GM21723 (cell line): ENCODE measurements at regions not wholly inside any gene's neighbourhood (a gene's known extent, or its start where the extent isn't known, plus 50 kb on each side); places are given as distances from the start of the nearest gene placed in this dataset.
"Not testable (repeated sequence)": the region's sequence is repeated elsewhere in the genome, so short reads cannot be mapped to it uniquely, and the experiment has no call there.

Experiments used
- ATAC-seq: cut with Tn5 transposase; IDR thresholded peaks from one replicate; pipeline ENCODE4 v1.9.1; 2021; ENCODE audit warnings: mild to moderate bottlenecking, moderate library complexity; ENCODE audit not compliant: unreplicated experiment

DNA sequence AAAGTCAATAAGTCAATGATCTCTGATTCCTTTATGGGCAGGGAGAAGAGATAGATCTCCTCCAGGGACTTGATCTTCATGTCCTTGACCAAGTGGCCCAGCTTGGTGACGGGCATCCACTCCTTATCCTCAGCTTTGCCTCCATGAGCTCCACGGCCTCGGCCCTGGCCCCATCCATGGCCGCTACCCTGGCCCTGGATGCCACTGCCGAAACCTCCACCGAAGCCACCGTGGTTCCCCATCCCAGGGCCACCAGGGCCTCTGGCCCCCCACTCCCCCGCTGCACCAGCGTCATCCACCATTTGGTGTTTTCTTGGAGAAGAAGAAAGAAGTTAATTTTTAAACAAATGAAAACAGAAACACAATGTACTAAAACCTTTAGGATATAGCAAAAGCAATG lies 518.1 kb downstream of the GRXCR1 start:
- ATAC-seq: no peak

- ATAC-seq: no peak
Measured at GRCh38 chr4:43411226-43411625, 518.7 kb downstream of the GRXCR1 start.

- ATAC-seq: no peak
Measured at GRCh38 chr4:43423276-43423675, 530.8 kb downstream of the GRXCR1 start.

DNA sequence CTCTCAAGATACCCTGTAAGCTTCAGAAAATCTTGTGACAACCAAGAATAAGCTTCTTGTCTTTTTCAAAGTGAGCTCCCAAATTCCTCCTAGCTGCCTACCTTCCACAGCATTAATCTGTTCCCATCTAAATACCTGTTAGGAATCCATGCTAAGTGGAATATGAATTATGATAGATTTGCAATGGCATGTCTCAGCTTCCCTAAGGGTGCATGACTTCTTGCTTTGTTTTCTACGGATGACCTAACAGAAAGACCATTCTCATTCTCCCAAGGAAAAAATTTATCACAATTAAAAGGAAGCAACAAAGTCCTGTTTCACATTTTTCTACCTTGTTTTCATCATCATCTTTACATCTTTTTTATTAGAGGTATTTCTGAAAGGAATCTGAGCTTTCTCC lies 532.7 kb downstream of the GRXCR1 start:
- ATAC-seq: no peak

- ATAC-seq: no peak
Measured at GRCh38 chr4:43435291-43435690, 542.8 kb downstream of the GRXCR1 start.

- ATAC-seq: no peak
Measured at GRCh38 chr4:43452948-43453347, 560.4 kb downstream of the GRXCR1 start.

DNA sequence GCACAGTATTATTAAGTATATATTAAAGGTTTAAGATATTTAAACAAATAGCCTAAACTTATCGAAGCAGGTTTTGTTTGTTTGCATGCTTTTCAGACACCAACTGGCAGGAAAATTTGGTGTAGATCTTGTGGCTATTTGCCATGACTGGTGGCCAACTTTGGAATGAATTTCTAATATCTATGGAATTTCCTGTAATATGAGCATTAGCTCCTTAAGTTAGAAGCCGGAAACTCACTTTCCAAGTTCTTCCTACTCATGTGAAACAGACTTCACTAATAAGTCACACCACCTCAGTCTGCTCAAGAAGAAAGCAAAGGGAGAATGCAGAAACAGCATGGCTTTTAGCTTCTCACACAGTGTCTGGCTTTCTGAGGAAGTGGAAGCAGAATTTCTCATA lies 563.9 kb downstream of the GRXCR1 start:
- ATAC-seq: no peak

DNA sequence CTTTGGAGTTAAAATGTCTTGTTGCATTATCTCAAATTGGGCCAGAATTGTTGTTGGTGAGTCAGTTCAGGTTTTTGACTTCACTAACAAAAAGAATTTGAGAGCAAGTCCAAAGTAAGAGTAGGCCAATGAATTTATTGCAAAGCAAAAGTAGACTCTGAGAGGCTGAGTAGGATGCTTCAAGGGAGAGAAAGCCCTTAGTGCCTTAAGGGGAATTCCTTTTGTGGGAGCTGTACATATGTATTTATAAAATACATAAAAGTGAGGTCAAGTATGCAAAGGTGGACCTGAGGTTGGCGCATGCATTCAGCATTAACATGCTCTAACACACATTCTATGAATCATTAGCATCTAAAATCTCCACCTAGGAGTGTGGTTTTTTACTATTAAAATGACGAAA lies 565.4 kb downstream of the GRXCR1 start:
- no peak for ATAC-seq

- ATAC-seq: no peak
Measured at GRCh38 chr4:43458293-43458692, 565.8 kb downstream of the GRXCR1 start.

DNA sequence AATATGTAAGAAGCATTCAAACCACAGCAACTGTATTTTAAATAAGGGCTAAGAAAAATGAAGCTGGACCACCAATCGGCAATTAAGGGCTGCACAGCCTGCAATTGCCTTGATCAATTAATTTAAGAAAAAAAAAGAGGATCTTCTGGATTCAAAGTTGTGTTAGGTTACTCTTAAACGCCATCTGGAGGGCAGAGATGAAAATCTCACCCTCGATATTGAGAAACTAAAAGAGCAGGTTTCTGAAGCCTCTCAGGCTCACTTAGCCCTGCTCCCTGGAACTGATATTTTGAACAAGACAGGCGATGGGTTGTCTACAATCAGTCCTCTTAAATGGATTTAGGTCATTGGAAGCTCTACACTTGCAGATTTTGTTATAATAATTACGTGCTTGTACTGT lies 579.4 kb downstream of the GRXCR1 start:
- ATAC-seq: no peak

- no peak for ATAC-seq
Measured at GRCh38 chr4:43481526-43481925, 589.0 kb downstream of the GRXCR1 start.

DNA sequence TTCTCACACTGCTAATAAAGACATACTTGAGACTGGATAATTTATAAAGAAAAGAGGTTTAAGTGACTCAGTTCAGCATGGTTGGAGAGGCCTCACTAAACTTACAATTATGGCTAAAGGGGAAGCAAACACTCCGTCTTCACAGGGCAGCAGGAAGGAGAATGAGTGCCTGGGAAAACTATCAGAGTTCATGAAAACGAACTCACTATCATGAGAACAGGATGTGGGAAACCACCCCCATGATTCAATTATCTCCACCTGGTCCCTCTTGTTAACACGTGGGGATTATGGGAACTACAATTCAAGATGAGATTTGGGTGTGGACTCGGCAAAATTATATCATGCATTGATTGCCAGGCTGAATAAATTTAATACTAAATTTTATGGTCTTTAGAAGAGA lies 592.7 kb downstream of the GRXCR1 start:
- no peak for ATAC-seq

GRCh38 chr4:43496188-43496587 lies 603.7 kb downstream of the GRXCR1 start:
- ATAC-seq: peak; percentile 67

DNA sequence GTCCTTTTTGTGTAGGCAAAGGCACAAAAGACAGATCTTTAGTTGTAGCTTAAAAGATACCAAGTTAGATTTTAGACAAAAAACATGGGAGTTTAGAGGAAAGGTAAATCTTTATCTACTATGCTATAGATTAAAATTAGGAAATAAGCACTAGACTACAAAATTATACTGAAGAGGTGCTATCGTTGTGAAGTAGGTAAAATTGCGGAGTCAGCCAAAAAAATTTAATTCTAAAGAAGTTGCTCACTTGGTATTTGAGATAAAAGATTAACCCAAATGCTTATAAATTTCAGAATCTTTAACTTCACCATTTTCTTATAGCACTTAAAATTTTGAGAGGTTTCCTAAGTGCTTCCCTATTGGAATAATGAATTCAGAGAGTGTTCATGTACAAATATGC lies 604.1 kb downstream of the GRXCR1 start:
- no peak for ATAC-seq

GRCh38 chr4:43505823-43506222 lies 613.3 kb downstream of the GRXCR1 start:
- ATAC-seq: not testable (repeated sequence)

- ATAC-seq: no peak
Measured at GRCh38 chr4:43512253-43512652, 619.7 kb downstream of the GRXCR1 start.

DNA sequence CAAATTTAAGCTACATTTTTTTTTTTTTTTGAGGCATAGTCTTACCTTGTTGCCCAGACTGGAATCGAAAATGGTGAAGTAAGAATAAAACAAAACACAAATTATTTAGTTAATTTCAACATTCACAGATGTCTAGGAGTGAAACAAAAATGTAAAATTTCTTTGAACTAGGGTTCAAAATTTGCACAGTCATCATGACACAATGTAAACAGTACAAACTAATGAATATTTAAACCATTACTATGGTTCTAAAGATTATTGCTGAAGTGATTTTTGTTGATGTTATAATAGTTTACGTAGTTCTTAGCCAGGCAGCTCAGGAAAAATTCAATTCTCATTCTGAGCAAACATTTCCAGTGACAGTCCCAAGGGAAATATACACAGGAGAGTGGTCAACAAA lies 633.1 kb downstream of the GRXCR1 start:
- ATAC-seq: no peak

DNA sequence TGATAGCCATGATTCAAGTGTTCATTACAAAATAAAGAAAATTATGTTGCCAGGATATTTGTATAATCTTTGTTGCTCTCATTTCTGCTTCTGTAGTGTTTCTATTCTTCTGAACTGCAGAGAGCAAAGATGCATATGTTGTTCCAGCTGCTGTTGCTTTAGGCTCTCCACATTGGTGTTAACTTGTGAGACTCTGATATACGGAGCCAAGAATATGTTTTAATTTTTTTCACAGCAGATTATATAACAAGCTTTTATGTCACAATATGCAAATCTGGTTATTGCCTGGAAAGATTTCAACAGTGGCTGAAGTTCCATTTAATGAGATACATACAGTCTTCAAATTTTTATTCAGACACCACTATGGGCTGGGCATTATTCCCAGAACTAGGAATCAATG lies 655.0 kb downstream of the GRXCR1 start:
- ATAC-seq: no peak

DNA sequence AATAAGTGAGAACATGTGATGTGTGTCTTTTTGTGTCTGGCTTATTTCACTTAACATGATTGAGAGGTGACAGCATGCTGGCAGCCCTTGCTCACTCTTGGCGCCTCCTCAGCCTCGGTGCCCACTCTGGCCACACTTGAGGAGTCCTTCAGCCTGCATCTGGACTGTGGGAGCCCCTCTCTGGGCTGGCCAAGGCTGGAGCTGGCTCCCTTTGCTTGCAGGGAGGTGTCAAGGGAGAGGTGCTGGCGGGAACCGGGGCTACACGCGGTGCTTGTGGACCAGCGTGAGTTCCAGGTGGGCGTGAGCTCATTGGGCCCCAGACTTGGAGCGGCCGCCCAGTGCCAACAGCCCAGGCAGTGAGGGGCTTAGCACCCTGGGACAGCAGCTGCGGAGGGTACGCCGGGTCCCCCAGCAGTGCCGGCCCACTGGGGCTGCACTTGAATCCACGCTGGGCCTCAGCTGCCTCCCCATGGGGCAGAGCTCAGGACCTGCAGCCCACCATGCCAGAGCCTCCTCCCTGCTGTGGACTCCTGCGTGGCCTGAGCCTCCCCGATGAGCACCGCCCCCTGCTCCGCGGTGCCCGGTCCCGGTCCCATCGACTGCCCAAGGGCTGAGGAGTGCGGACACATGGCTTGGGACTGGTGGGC lies 658.6 kb downstream of the GRXCR1 start:
- no peak for ATAC-seq

DNA sequence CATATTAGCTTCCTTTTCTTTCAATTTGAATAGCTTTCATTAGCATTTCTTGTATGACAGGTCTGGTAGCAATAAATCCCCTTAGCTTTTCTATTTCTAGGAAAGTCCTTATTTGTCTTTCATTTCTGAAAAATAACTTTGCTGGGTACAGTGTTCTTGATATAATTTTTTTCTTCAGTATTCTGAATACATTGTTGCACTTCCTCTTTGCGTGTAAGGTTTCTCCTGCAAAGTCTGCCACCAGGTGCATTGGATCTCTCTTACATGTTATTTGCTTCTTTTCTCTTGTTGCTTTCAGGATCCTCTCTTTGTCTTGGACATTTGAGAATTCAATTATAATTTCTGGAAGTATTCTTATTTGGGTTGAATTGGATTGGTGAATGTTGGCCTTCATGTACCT lies 663.7 kb downstream of the GRXCR1 start:
- ATAC-seq: no peak

GRCh38 chr4:43560047-43560446 lies 667.5 kb downstream of the GRXCR1 start:
- ATAC-seq: no peak

GRCh38 chr4:43564107-43564506 lies 671.6 kb downstream of the GRXCR1 start:
- no peak for ATAC-seq

DNA sequence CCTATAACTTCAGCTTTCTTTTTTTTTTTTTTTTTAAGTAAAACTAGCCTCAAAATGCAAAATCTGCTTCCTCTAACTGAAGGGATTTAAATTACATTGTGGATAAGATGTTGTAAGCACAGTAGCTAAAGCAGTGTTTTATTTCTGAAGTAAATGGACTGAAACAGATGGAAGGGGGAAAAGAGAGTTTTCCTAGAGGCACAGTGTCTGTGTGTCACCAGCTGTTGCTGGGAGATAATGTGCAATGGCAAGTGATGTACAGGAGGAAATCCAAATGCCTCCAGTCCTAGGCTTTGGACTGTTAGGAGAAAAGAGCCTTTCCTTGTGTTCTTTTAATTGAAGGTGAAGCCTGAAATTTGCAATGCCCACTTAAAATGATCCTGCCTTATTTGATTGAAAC lies 672.1 kb downstream of the GRXCR1 start:
- no peak for ATAC-seq
